ENCODE measurements at regions not wholly inside any gene's neighbourhood (a gene's known extent, or its start where the extent isn't known, plus 50 kb on each side); places are given as distances from the start of the nearest gene placed in this dataset.
A peak's percentile ranks its signal among the peaks of the same experiment; 100 is the strongest.
"Not testable (repeated sequence)": the region's sequence is repeated elsewhere in the genome, so short reads cannot be mapped to it uniquely, and the experiment has no call there.

DNA sequence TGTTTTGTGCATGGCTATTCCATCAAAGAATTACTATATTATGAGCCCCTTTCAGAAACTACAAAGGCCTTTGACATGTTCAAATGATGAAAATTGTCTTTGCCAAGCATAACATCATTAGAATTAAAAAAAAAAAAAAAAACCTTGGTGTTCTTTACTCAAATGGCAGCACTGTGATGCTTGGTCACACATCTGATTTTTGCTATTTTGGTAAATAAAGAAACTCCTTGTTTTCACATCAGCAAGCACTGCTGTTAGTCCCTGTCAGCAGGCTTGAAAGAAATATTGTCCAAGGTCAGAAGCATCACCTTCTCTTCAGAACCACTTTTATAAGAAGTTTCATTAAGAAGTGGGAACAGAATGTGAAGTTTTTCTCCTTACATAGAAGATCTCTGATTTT is 537.3 kb downstream of the MFSD1 start:
- Histone ChIP-seq H3K27ac (no peak overlapping the region), H3K4me1 (replicated peaks in 1 of 2) (no peaks in the 10 kb centered on the region), H3K4me3 (no peak overlapping the region)
- in situ Hi-C loops (cut with MboI; ENCODE audit: low pct_unique_long_range_greater_than_20kb in 2 of 9, low sequenced_read_pairs in 9 of 9, unreplicated experiment in 9 of 9): no loop called here
- ATAC-seq (replicated peaks in 6 of 8): no peak

DNA sequence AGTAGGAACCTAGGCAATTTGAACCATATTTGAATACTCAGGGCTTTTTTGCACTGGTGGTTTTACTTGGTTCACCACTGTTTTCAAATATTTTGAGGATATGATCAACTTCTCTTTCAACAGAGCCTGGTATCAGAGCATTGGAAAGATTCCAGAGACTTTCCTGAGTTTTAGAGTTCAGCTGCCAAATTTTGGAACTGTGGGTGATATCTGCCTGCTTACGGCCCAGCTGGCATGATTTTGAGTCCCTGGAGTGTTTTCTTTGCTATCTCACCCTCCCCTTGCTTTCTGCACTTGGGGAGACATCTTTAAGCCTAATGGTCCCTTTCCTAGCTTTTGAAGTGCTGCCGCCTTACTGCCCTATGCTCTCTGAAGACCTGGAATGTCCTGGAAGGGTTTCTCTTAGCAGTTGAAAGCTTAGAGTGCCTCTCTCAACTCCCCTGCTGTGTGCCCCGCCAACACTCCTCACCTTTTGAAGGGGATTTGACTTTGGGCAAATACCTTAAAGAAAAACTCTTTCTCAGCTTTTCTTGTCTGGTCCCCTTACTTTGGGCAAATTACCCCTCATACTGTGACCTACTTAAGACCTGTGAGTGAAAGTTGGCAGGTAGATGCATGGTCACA is 539.1 kb downstream of the MFSD1 start:
- WGBS, 10 experiments: 0 to 100% (median 48%) methylated on average over 1 to 3 of the region's 3 CpGs; no CpG with 5 or more reads in 1 of the 10 experiments
- Histone ChIP-seq H3K4me3 (no peak overlapping the region), H3K4me1 (replicated peaks in 1 of 2) (no peaks in the 10 kb centered on the region), H3K27ac (no peak overlapping the region)
- no peak for ATAC-seq (replicated peaks in 6 of 8)
- in situ Hi-C loops (cut with MboI; ENCODE audit: low pct_unique_long_range_greater_than_20kb in 2 of 9, low sequenced_read_pairs in 9 of 9, unreplicated experiment in 9 of 9): no loop called here

DNA sequence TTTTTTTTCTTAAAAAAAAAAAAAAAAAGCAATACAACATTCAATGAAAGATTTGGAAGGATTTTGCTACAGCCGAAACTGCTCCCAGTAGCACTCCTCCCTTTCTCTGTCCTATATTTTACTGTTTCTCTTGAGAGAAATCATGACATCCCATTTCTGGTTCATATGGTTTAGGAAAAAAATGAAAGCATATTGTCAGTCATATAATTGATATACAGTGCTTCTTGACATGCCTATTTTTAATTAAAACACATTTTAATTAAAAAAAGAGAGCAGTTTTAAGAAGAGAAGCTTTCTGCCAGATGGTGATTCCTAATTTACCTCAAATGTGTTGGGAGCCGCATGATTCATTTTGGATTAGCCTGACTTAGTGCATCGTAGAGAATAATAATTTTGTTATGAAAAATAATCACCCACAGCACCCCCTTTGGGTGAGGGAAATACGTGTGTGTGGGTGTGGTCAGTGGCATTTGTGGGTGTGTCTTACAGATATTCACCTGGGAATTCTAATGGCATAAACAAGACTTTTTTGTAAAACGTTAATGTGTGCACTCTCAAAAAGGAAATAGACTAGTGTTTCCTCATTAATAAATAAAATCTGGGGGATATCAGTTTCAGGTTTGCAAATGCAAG is 544.5 kb downstream of the MFSD1 start:
- WGBS, 10 experiments: 10 to 89% (median 70%) methylated on average over 1 to 5 of the region's 5 CpGs
- Histone ChIP-seq H3K4me1 (replicated peaks in 1 of 2) (no peaks in the 10 kb centered on the region), H3K27ac (no peak overlapping the region), H3K4me3 (no peak overlapping the region)
- ATAC-seq (replicated peaks in 6 of 8): no peak
- in situ Hi-C loops (cut with MboI; ENCODE audit: low pct_unique_long_range_greater_than_20kb in 2 of 9, low sequenced_read_pairs in 9 of 9, unreplicated experiment in 9 of 9): no loop called here

DNA sequence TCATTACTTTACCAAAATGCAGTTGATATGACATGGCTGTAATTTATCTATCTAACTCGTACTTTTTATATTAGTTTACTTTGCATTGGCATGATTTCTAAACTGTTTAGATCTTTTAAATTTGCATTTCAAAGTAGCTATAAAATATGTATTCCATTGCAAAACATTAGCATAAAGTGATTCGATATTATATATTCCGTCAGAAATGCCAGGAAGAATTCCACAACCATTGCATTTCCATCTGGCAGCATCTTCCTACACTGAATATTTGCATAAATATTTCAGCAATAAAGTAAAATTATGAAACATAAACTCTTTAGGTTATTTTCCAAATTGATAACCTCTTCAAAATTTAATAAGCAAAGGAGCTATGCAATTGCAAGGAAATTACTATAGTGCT is 546.6 kb downstream of the MFSD1 start:
- WGBS, 10 experiments: 0 to 90% (median 66%) methylated on average over 3 of the region's 3 CpGs
- Histone ChIP-seq H3K27ac (no peak overlapping the region), H3K4me3 (no peak overlapping the region), H3K4me1 (replicated peaks in 1 of 2) (no peaks in the 10 kb centered on the region)
- ATAC-seq (replicated peaks in 6 of 8): peak in 1 of 8 experiments; percentile 61
- in situ Hi-C loops (cut with MboI; ENCODE audit: low pct_unique_long_range_greater_than_20kb in 2 of 9, low sequenced_read_pairs in 9 of 9, unreplicated experiment in 9 of 9): no loop called here

DNA sequence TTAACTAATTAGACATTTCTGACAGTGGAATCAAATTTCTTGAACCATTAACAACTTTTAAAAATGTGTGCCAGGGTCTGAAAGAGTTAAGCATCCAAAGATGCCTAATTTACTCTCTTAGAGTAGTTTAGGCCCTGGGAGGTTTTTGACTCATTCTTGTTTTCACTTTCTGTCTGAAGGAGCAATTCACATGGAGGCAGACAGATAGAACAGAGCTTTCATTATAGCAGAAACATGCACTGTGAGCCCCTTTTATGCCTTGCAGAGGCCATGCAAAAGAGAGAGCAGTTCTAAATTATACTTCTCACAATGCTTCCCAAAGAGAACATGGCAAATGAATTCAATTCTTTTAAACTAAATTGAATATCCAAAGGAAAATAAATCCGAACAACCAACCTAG is 554.8 kb downstream of the MFSD1 start:
- H3K27ac ChIP-seq: no peak overlapping the region
- ATAC-seq (replicated peaks in 6 of 8): peak in 1 of 8 experiments; percentile 51
- 11 to 67% (median 42%) methylated on average over 1 of the region's 1 CpG; no CpG with 5 or more reads in 2 of the 10 experiments for WGBS, 10 experiments

DNA sequence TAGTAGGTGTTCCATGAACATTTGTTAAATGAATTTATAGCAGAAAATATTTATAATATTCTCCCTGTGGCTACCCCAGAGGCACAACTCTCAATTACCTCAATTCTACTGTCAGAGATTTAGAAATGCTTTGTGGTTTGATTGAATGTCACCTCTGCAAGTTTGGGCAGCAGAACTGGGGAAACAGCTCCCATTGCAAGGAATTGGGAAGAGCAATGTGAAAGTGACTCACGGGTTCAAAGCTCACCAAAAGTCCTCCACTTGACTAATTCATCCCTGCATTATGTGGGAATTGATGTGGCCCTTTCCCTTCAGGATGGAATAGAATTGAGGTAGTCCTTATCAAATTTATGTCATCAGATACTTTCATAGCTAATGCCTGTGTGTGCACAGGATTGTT is 562.7 kb downstream of the MFSD1 start:
- H3K4me1 ChIP-seq (replicated peaks in 1 of 2): no peaks in the 10 kb centered on the region
- no peak for ATAC-seq (replicated peaks in 6 of 8)
- WGBS, 10 experiments: 0 to 100% (median 71%) methylated on average over 1 of the region's 1 CpG; no CpG with 5 or more reads in 5 of the 10 experiments
- in situ Hi-C loops (cut with MboI; ENCODE audit: low pct_unique_long_range_greater_than_20kb in 2 of 9, low sequenced_read_pairs in 9 of 9, unreplicated experiment in 9 of 9): no loop called here
- no peak overlapping the region for H3K4me3 ChIP-seq
- no peak overlapping the region for H3K27ac ChIP-seq

More for the DNA sequence above, 554.8 kb downstream of the MFSD1 start:
- in situ Hi-C loops (cut with MboI; ENCODE audit: low pct_unique_long_range_greater_than_20kb in 2 of 9, low sequenced_read_pairs in 9 of 9, unreplicated experiment in 9 of 9): no loop called here
- H3K4me3 ChIP-seq: no peak overlapping the region
- H3K4me1 ChIP-seq (replicated peaks in 1 of 2): peaks cover 0 to 5% of the 10 kb centered on the region in 2 donors

DNA sequence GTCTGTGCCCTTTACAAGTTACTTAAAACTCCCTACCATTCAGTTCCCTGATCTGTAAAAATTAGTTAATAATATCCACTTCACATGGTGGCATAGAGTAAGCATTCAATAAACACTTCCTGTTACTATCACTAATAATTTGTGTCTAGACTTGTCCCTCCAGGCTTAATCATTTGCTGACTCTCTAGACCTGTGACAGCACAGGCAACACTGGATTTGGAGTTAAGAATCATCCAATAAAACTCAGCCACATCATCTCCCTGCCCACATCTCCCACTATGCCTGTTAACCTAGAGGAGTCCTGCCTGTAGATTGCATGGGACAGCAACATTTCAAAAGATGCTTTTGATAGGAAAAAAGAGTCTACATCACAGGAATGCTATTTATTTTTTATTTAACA is 564.6 kb downstream of the MFSD1 start:
- H3K4me1 ChIP-seq (replicated peaks in 1 of 2): no peaks in the 10 kb centered on the region
- ATAC-seq (replicated peaks in 6 of 8): no peak
- H3K27ac ChIP-seq: no peak overlapping the region
- H3K4me3 ChIP-seq: no peak overlapping the region
- in situ Hi-C loops (cut with MboI; ENCODE audit: low pct_unique_long_range_greater_than_20kb in 2 of 9, low sequenced_read_pairs in 9 of 9, unreplicated experiment in 9 of 9): no loop called here

DNA sequence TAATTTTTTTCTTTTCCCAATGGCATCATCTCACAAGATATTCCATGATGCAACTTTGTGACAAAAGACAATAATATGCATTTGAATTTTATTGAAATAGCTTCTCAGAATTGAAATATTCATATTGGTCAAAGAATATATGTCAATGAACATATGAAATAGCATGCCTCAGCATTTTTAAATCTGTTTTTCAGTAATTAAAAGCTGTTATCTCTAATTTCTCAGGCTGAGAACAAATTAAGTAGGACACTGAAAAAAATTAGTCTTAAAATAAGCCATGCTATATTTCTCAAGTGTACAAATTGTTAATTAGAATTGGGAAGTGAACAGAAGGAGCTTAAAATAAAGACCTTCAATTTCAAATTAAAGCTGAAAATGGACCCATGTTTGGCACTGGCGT is 570.1 kb downstream of the MFSD1 start:
- WGBS, 10 experiments: 0 to 100% (median 78%) methylated on average over 1 of the region's 1 CpG
- H3K4me1 ChIP-seq (replicated peaks in 1 of 2): no peaks in the 10 kb centered on the region
- no peak overlapping the region for H3K4me3 ChIP-seq
- in situ Hi-C loops (cut with MboI; ENCODE audit: low pct_unique_long_range_greater_than_20kb in 2 of 9, low sequenced_read_pairs in 9 of 9, unreplicated experiment in 9 of 9): no loop called here
- H3K27ac ChIP-seq: no peak overlapping the region
- no peak for ATAC-seq (replicated peaks in 6 of 8)

DNA sequence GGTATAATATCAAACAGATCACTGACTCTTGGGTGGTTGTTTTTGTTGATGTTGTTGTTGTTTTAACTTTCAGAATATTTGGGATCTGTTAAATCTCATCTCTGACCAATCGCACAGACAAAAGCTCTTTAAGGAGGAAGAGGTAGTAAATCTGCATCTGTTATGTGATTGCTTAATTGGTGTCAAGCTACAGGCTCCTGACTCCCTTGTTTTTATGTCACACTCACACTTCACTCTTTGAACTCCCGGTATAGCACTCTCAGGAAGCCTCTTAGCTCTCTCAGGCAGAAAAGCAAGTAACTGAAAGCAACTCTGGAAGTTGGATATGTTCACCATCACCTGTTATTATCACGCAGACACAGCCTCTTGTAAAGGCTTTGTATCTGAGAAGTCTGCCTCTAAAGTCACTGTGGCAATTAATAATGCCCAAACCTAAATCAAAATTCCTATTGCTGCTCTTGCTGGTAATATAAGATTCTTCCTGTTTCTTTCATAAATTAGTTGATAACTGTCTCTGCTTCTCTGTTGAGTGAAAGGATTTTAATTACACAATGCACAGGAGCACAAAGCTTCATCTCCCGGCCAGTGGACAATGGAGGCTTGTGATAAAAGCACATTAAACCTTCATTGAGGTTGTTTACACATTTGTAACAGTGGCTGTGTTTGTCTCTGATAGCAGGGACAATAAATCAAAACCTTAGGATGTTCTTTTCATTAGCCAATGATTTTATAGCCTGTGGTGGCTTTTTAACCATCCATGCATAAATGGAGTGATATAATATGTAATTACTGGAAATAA is 576.7 kb downstream of the MFSD1 start:
- no peak overlapping the region for H3K27ac ChIP-seq
- in situ Hi-C loops (cut with MboI; ENCODE audit: low pct_unique_long_range_greater_than_20kb in 2 of 9, low sequenced_read_pairs in 9 of 9, unreplicated experiment in 9 of 9): no loop called here
- 17 to 100% (median 28%) methylated on average over 1 to 4 of the region's 4 CpGs; no CpG with 5 or more reads in 2 of the 10 experiments for WGBS, 10 experiments
- H3K4me3 ChIP-seq: no peak overlapping the region
- peak in 5 of 8 experiments; percentile 57 to 73 (median 72) for ATAC-seq (replicated peaks in 6 of 8)
- peaks cover 0 to 9% of the 10 kb centered on the region in 2 donors for H3K4me1 ChIP-seq (replicated peaks in 1 of 2)

DNA sequence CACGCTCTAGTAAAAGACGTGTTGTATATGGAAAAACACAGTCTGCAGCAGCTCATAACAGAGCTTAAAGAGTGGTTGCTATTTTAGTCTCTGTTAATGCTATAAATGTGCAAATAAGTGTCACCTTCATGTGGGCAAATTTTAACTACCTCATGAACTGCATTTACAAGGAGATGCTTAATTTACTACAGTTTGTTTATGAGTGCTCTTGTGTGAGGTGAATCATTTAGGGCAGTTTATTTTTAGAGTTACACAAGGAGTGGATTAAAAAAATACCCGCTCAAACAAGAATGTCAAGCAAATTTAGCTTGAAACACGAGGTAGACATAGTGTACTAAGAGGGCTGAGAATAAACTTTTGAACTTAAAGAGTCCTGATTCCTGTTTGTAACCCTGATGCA is 579.0 kb downstream of the MFSD1 start:
- Histone ChIP-seq H3K27ac (no peak overlapping the region), H3K4me1 (replicated peaks in 1 of 2) (peaks cover 0 to 9% of the 10 kb centered on the region in 2 donors), H3K4me3 (no peak overlapping the region)
- in situ Hi-C loops (cut with MboI; ENCODE audit: low pct_unique_long_range_greater_than_20kb in 2 of 9, low sequenced_read_pairs in 9 of 9, unreplicated experiment in 9 of 9): no loop called here
- ATAC-seq (replicated peaks in 6 of 8): no peak
- 0 to 95% (median 78%) methylated on average over 1 to 4 of the region's 4 CpGs; no CpG with 5 or more reads in 1 of the 10 experiments for WGBS, 10 experiments

DNA sequence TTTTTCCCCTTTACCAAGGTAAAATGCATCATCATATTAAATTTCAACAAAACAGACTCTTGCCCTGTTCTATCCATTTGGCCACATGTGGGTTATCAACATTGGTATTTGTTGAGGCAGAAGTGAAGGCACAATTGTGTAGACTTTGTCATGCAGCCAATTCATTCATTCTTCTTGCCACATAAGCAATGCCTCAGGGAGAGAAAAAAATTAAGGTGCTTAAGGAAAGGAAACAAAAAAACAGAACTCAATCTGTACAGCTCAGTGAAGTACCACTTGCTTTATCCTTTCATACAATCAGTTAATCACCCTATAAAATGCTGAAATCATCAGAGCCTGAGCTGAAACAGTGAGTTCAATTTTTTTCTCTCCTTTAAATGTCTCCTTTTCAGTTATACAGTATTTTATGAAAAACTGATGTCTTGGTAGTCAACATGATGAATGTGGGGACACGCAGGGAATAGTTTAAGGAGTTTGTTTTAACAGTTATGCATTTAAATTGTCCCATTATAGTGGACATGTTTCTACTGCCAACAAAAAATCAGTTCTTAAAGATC is 588.9 kb downstream of the MFSD1 start:
- H3K4me3 ChIP-seq: no peak overlapping the region
- 0 to 100% (median 42%) methylated on average over 1 of the region's 1 CpG; no CpG with 5 or more reads in 2 of the 10 experiments for WGBS, 10 experiments
- peak in 2 of 8 experiments; percentile 39 to 53 for ATAC-seq (replicated peaks in 6 of 8)
- in situ Hi-C loops (cut with MboI; ENCODE audit: low pct_unique_long_range_greater_than_20kb in 2 of 9, low sequenced_read_pairs in 9 of 9, unreplicated experiment in 9 of 9): no loop called here
- no peak overlapping the region for H3K27ac ChIP-seq
- H3K4me1 ChIP-seq (replicated peaks in 1 of 2): peaks cover 0 to 4% of the 10 kb centered on the region in 2 donors

DNA sequence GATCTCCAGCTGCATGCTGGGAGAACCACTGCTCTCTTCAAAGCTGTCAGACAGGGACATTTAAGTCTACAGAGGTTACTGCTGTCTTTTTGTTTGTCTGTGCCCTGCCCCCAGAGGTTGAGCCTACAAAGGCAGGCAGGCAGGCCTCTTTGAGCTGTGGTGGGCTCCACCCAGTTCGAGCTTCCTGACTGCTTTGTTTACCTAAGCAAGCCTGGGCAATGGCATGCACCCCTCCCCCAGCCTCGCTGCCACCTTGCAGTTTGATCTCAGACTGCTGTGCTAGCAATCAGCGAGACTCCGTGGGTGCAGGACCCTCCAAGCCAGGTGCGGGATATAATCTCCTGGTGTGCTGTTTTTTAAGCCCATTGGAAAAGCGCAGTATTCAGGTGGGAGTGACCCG is 591.0 kb upstream of the IL12A start:
- in situ Hi-C loops (cut with MboI; ENCODE audit: low pct_unique_long_range_greater_than_20kb in 2 of 9, low sequenced_read_pairs in 9 of 9, unreplicated experiment in 9 of 9); H3K4me1 ChIP-seq (replicated peaks in 1 of 2); H3K27ac ChIP-seq; ATAC-seq (replicated peaks in 6 of 8); H3K4me3 ChIP-seq: not testable (repeated sequence)
- WGBS, 10 experiments: 100% methylated on average over 1 of the region's 7 CpGs; no CpG with 5 or more reads in 9 of the 10 experiments

DNA sequence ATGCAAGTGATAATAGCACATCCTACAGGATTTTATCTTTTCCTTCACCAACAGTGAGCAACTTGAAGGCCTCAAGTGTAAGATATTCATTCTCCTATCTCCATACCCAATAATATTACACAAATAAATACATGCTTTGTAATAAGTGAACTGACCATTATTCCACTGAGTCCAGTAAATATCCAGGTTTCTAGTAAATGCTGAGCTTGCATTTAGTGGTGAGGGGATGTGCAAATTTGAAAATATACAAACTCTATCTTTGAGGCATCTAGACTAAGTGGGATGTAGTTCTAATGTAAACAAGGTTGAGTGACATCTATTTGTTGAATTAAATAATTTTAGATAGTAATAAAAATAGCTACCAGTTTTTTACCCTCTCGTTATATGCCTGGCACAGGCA is 587.6 kb upstream of the IL12A start:
- no peak overlapping the region for H3K4me3 ChIP-seq
- H3K4me1 ChIP-seq (replicated peaks in 1 of 2): no peaks in the 10 kb centered on the region
- no peak overlapping the region for H3K27ac ChIP-seq
- ATAC-seq (replicated peaks in 6 of 8): no peak
- 33 to 88% (median 54%) methylated on average over 1 of the region's 1 CpG; no CpG with 5 or more reads in 2 of the 10 experiments for WGBS, 10 experiments
- in situ Hi-C loops (cut with MboI; ENCODE audit: low pct_unique_long_range_greater_than_20kb in 2 of 9, low sequenced_read_pairs in 9 of 9, unreplicated experiment in 9 of 9): no loop called here
